OCI-M1 (cell line): ENCODE measurements at regions not wholly inside any gene's neighbourhood (a gene's known extent, or its start where the extent isn't known, plus 50 kb on each side); places are given as distances from the start of the nearest gene placed in this dataset.

Source experiments
- DNase-seq: peaks from one replicate; lab custom pipeline; 2025; lab: John Stamatoyannopoulos, UW

- no peak for DNase-seq
Measured at GRCh38 chr13:105047676-105048295, 1487.7 kb downstream of the EFNB2 start.

GRCh38 chr13:105037110-105037509, 1498.4 kb downstream of the EFNB2 start:
- DNase-seq: no peak

- DNase-seq: no peak
Measured at GRCh38 chr13:105035092-105035491, 1500.4 kb downstream of the EFNB2 start.

GRCh38 chr13:105033999-105034398, 1501.5 kb downstream of the EFNB2 start:
- no peak for DNase-seq

- DNase-seq: no peak
Measured at GRCh38 chr13:105031306-105031705, 1504.2 kb downstream of the EFNB2 start.

- no peak for DNase-seq
Measured at GRCh38 chr13:105030851-105031250, 1504.6 kb downstream of the EFNB2 start.

GRCh38 chr13:105019073-105019472, 1516.4 kb downstream of the EFNB2 start:
- no peak for DNase-seq

- no peak for DNase-seq
Measured at GRCh38 chr13:105016266-105016665, 1519.2 kb downstream of the EFNB2 start.

- no peak for DNase-seq
Measured at GRCh38 chr13:105008604-105009003, 1526.9 kb downstream of the EFNB2 start.

- no peak for DNase-seq
Measured at GRCh38 chr13:105007166-105007808, 1528.2 kb downstream of the EFNB2 start.

- DNase-seq: no peak
Measured at GRCh38 chr13:104996022-104996421, 1539.4 kb downstream of the EFNB2 start.

- DNase-seq: no peak
Measured at GRCh38 chr13:104993708-104994107, 1541.8 kb downstream of the EFNB2 start.

- DNase-seq: no peak
Measured at GRCh38 chr13:104987621-104988020, 1547.8 kb downstream of the EFNB2 start.

- peak; percentile 87 for DNase-seq
Measured at GRCh38 chr13:104984296-104984818, 1551.1 kb downstream of the EFNB2 start.

GRCh38 chr13:104983601-104984000, 1551.9 kb downstream of the EFNB2 start:
- DNase-seq: no peak

- peak; percentile 66 for DNase-seq
Measured at GRCh38 chr13:104980586-104980985, 1554.9 kb downstream of the EFNB2 start.

- DNase-seq: no peak
Measured at GRCh38 chr13:104979281-104980030, 1556.0 kb downstream of the EFNB2 start.

- DNase-seq: peak; percentile 7
Measured at GRCh38 chr13:104976986-104977385, 1558.5 kb downstream of the EFNB2 start.

- peak; percentile 51 for DNase-seq
Measured at GRCh38 chr13:104975272-104975671, 1560.2 kb downstream of the EFNB2 start.

- DNase-seq: no peak
Measured at GRCh38 chr13:104968876-104969275, 1566.6 kb downstream of the EFNB2 start.

- no peak for DNase-seq
Measured at GRCh38 chr13:104967836-104968630, 1567.4 kb downstream of the EFNB2 start.

GRCh38 chr13:104967376-104967775, 1568.1 kb downstream of the EFNB2 start:
- no peak for DNase-seq
